ENCODE measurements at regions not wholly inside any gene's neighbourhood (a gene's known extent, or its start where the extent isn't known, plus 50 kb on each side); places are given as distances from the start of the nearest gene placed in this dataset.
A peak's percentile ranks its signal among the peaks of the same experiment; 100 is the strongest.

GRCh38 chr13:79772811-79773210, 291.9 kb downstream of the NDFIP2 start:
- DNase-seq = peak; percentile 6

- DNase-seq = no peak
These were observed 290.5 kb downstream of the NDFIP2 start for GRCh38 chr13:79771493-79771892.

- no peak for DNase-seq
These were observed 289.1 kb downstream of the NDFIP2 start for GRCh38 chr13:79770056-79770455.

- no peak for DNase-seq
These were observed 286.2 kb downstream of the NDFIP2 start for GRCh38 chr13:79767126-79767525.

- DNase-seq = no peak
These were observed 284.4 kb downstream of the NDFIP2 start for GRCh38 chr13:79765331-79765730.

- peak; percentile 76 for DNase-seq
These were observed 269.1 kb downstream of the NDFIP2 start for GRCh38 chr13:79749984-79750551.

DNA sequence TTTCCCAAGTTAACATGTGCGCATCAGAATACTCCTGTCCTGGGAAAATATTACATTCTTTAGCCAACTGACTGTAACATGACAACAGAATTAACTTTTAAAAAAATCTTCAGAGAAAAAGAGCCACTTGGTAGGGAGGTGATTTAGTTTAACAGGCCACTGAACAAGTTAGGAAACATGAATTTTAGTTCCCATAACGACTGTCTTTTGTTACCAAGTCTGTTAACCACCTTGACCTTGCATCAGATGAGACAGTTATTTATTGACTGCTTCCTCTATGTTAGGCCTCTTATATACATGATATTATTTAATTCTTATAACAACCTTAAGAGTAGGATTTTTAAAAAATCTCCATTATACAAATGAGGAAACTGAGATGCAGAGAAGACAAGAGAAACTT, 268.6 kb downstream of the NDFIP2 start:
- no peak for DNase-seq

GRCh38 chr13:79745081-79745480, 264.1 kb downstream of the NDFIP2 start:
- DNase-seq = peak; percentile 65

- DNase-seq = no peak
These were observed 262.0 kb downstream of the NDFIP2 start for GRCh38 chr13:79742923-79743322.

GRCh38 chr13:79740991-79741390, 260.0 kb downstream of the NDFIP2 start:
- DNase-seq = peak; percentile 3

DNA sequence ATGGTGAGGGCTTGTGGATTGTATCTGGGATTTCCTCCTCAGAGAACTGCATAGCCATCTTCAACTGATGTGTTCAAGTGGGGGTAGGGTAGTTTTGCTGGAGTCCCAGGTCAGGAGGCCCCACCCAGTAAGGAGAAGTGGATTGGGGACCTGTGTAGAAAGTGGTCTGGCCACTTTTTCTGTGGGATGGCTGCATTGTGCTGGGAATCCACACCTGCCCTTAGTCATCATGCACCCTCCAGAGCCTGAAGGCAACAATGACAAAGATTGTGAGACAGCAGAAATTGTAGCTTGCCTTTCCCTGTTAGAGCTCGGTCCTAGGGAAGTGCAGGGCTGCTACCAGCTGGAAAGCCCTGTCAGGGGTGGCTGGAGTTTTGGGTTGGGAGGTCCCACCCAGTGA, 255.4 kb downstream of the NDFIP2 start:
- DNase-seq = no peak

DNA sequence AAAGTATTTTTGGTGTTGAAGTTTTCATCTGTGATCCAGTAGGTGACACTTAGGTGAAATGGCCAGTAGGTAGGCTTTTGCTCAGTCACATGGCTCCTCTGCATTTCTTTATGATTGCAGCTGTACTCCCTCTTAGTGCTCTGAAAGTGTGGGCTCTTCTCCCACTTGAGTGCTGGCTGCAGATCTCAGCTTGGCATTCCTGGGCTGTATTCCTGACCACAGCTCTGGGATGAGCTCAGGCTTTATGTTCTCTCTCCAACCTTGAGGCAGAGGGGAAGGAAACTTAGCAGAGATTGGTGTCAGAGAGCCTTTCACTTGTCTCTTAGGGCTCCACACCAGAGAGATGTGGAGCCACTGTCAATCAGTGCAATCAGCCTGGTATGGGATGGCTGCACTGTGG, 254.3 kb downstream of the NDFIP2 start:
- no peak for DNase-seq

DNA sequence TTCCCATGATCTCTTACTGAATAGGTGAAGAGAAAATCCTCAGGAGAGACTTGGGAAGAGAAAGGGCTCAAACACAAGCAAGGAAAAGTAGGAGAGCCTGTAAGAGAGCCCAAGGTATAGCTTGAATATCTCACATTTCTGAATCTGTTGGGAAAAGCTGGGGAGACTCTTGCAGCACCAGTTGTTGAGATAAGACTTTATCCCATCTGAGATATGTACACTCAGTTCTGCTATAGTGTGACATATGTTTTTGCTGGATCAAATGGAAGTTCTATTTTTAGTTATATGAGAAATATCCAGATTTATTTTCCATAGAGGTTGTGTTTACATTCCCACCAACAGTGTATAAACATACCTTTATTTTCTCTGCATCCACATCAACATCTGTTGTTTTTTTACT, 246.1 kb downstream of the NDFIP2 start:
- DNase-seq = no peak

GRCh38 chr13:79725841-79726240, 244.9 kb downstream of the NDFIP2 start:
- DNase-seq = peak; percentile 81

- DNase-seq = peak; percentile 3
These were observed 243.6 kb downstream of the NDFIP2 start for GRCh38 chr13:79724348-79725103.

- DNase-seq = peak; percentile 43
These were observed 242.6 kb downstream of the NDFIP2 start for GRCh38 chr13:79723519-79724024.

- no peak for DNase-seq
These were observed 242.0 kb downstream of the NDFIP2 start for GRCh38 chr13:79722885-79723445.

DNA sequence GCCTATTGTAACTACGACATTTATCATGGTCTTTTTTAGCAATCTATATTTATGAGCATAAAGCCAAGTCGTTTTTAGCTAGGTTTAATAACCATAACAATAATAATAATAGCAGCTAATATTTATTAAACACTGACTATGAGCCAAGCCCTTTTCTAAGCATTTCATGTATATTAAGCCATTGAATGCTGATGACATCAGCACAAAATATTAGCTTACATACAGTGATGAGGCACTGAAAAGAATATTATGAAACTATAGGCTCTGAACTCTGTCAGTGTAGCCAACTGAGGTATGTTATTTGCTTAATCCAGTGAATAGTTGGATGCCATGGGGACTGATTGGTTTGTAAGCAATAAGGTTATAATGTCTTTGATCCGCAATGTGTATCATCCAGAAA, 235.2 kb downstream of the NDFIP2 start:
- no peak for DNase-seq

GRCh38 chr13:79711631-79712030, 230.7 kb downstream of the NDFIP2 start:
- no peak for DNase-seq

- DNase-seq = peak; percentile 43
These were observed 229.4 kb downstream of the NDFIP2 start for GRCh38 chr13:79710376-79710775.

GRCh38 chr13:79709471-79709870, 228.5 kb downstream of the NDFIP2 start:
- DNase-seq = peak; percentile 65

DNA sequence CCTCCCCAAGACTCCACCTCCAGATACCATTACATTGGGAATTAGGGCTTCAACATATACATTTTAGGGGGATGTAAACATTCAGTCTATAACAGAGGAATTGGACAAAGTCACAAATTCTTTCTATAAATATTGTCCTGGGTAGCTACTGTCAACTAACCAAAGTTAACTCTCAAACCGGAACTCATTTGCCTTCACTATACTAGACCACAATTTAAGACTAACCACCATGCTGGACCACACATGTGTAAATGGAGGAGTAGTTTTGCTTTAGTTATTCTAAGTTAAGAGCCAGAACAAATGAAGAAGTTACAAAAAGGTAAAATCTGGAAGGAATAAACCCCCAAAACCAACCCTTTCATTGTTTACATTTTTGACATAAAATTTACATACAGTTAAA, 222.8 kb downstream of the NDFIP2 start:
- DNase-seq = no peak

DNA sequence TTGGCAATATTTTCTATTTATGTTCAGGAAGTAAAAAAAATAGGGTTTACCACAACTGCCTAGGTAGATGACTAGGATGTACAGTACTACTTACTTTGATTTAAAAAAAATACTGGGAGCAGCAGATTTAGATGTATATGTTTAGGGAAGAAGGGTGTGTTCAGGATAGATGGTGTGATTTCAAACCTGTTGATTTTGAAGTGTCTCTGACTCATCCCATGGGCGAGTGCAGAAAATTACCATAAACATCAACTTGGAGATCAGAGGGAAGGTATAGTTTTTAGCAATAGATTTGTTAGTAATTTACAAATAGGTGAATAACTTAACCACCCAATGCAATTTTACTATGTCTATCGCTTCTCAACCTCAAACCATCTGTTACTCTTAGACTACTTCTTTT, 214.8 kb downstream of the NDFIP2 start:
- DNase-seq = no peak

DNA sequence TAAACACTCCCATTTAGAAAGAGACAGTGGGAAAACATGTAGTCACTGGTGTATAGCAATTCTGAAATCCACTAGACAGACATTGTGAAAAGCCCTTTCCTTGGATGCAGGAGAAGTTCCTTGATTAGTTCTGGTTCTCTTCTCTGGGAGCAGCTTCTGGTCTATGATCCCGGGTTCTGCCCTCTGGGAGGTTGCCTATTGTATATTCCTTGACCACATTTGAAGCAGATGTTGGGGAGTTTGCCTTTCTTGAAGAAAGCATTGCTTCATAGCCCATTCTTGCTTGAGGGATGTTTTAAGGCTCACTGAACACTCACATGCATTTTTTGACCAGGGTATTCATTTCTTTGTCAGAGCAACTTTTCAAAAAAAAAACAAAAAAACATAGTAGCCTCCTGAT, 211.9 kb downstream of the NDFIP2 start:
- no peak for DNase-seq
